IPS-NIHi7 (cell line): ENCODE measurements at regions not wholly inside any gene's neighbourhood (a gene's known extent, or its start where the extent isn't known, plus 50 kb on each side); places are given as distances from the start of the nearest gene placed in this dataset.
"Not testable (repeated sequence)": the region's sequence is repeated elsewhere in the genome, so short reads cannot be mapped to it uniquely, and the experiment has no call there.

Experiments used
- DNase-seq: peaks from one replicate; pipeline ENCODE4 v3.0.0; 2012; ENCODE audit warnings: mixed read lengths; ENCODE audit errors: extremely low spot score

DNA sequence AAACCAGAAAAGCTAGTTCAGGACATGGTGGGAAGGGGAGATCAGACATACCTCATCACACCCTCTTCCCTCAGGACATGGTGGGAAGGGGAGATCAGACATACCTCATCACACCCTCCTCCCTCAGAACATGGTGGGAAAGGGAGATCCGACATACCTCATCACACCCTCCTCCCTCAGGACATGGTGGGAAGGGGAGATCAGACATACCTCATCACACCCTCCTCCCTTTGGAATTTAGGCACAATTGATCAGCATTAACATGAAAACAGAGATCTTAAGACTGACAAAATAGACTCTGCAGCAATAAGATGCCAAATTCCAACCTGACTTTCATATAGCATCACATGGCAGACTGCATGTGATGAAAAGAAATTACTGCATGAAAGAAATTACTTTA lies 412.7 kb upstream of the ZNF717 start:
- DNase-seq: no peak

DNA sequence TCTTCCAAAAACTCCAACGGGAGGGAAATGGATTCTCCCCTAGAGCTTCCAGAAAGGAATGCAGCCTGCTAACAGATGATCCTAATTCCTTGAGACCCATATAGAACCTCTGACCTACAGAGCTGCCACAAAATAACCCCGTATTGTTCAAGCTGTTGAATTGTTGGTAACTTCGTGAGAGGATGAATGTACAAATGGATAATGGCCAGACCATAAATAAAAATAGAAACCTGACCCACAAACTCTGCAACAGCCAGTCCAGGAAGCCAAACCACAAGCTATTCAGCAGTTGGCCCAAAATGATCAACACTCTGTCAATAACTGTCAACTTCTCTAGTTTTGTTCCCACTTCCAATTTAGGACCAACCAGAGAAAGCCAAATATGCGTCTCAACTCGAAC lies 414.0 kb upstream of the ZNF717 start:
- no peak for DNase-seq

GRCh38 chr3:76203578-76203977 lies 418.2 kb upstream of the ZNF717 start:
- DNase-seq: peak; percentile 10

DNA sequence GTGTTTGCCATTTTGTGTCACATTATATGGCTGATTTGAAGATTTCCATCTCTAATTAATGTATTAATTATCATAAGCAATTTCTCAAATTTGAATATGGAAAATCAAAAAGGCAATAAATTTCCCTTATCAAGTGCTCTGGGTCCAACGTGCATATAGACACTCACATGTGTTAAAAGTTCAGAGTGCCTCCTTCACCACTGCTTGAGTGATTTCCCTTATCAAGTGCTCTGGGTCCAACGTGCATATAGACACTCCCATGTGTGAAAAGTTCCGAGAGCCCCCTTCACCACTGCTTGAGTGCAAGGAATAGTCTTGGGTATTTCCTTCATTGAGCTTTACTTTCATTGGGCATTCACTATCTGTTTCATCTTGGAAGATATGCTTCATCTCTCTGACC lies 421.0 kb upstream of the ZNF717 start:
- no peak for DNase-seq

- DNase-seq: no peak
Measured at GRCh38 chr3:76212679-76213078, 427.3 kb upstream of the ZNF717 start.

- DNase-seq: no peak
Measured at GRCh38 chr3:76222201-76222600, 436.9 kb upstream of the ZNF717 start.

- no peak for DNase-seq
Measured at GRCh38 chr3:76231258-76231657, 445.9 kb upstream of the ZNF717 start.

GRCh38 chr3:76242886-76243753 lies 457.8 kb upstream of the ZNF717 start:
- DNase-seq: peak; percentile 15

DNA sequence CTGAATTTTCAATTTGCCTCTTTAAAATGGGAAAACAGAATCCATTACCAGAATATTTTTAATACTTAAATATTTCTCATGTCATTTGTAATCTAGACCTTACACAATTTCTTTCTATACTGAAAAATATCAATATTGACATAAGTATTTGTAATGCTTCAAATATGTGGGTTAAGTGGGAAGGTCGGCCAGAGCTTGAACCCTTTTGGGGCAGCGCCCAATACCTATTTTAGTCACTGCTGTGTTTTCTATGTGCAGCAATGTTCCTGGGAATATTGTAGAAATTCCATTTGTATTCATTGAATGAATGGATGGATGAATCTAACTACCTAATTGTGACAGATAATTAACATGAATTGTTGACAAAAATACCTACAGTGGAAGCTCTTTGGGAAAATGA lies 459.7 kb upstream of the ZNF717 start:
- no peak for DNase-seq

GRCh38 chr3:76245622-76246021 lies 460.3 kb upstream of the ZNF717 start:
- no peak for DNase-seq

DNA sequence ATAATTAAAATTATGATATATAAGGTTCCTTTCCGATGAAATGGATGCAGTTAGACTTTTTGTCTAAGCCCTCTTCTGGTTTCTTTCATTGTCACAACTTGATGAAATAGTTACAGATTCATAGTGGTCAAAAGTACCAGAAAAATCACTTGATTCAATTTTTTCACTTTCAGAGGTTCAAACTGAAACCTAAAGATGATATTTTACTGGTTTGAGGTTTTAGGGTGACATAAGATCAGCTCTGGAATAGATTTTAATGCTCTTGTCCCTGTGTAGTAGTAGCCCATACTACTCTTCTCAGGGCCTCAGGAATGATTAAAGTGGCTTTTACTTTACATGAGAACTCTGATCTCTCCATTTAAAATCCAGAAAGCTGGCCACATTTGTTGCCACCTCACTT lies 479.1 kb upstream of the ZNF717 start:
- DNase-seq: no peak

GRCh38 chr3:76264911-76265310 lies 479.6 kb upstream of the ZNF717 start:
- no peak for DNase-seq

DNA sequence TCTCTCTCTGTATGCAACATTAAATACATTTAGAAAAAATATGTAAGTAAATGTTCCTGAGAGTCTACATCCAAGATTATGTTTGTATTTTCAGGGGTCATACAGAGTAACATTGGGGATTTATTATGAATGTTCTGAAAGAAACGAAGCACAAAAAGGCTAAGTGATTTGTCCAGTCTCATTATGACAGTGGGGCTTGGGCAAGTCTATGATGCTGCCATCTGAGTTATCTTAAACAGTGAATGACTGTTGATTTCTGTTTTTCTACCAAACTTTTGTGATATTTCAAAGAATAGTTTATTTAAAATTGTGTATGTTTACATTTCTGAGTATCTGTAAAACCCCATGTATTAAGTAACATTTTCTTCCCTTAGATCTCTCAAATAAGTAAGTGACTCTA lies 481.2 kb upstream of the ZNF717 start:
- no peak for DNase-seq

GRCh38 chr3:76267851-76268380 lies 482.6 kb upstream of the ZNF717 start:
- DNase-seq: no peak

- no peak for DNase-seq
Measured at GRCh38 chr3:76293856-76294255, 508.5 kb upstream of the ZNF717 start.

DNA sequence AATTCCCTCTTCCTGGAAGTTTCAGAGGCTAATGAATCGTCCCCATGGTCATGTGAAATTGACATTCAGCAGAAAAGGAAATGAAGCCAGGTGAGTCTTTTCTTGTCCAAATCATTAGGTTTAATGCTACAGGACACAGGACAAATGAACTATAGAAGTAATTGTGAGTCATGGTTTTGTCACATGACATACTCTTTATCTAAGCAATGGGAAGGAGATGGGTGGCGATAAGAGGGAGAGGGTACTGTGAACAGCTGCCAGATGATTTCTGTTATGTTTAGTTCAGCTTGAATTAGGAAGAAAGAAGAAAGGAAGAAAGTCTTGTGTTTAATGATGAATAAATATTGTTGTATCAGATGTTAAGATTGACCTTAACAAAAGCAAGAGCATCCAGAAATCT lies 515.4 kb upstream of the ZNF717 start:
- DNase-seq: no peak

DNA sequence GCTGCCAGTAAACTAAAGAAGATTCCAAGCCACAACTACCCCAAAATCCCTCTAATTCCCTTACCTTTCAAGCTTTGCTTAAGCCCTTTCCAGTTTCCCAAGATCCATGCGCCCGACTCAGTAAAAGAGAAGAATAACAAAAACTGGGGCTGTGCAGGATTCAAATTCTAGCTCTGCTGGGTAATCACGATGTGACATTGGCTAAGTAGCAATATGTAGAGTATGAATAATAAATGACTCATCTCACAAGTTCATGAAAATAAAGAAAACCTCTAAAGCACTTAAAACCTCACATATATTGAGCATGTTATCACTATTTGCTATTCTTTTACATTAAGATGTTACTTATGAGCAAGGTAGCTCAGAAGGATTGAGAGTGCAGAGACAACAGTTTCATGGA lies 522.2 kb upstream of the ZNF717 start:
- DNase-seq: no peak

GRCh38 chr3:76308541-76308940 lies 523.2 kb upstream of the ZNF717 start:
- DNase-seq: no peak

- DNase-seq: no peak
Measured at GRCh38 chr3:76310089-76310488, 524.7 kb upstream of the ZNF717 start.

GRCh38 chr3:76310667-76311066 lies 525.3 kb upstream of the ZNF717 start:
- no peak for DNase-seq

DNA sequence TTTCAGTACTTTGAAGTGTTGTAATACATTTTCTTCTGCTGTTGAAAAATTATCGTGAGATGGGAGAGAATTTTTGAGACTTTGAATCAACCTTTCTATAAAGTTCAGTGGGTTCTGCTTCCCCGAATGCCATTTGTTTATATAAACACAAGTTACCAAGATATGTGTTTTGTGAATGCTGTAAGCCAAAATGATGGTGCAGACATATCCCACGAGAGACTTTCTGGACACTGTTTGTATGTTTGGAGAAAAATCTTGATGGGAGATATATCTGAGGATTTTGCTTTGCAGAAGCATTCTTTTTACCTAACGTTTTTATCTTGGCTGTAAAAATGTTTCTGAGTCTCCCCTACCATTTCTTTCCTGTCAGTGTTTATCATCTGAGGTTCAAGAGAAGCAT lies 526.6 kb upstream of the ZNF717 start:
- no peak for DNase-seq

- DNase-seq: not testable (repeated sequence)
Measured at GRCh38 chr3:76315906-76316305, 530.6 kb upstream of the ZNF717 start.

DNA sequence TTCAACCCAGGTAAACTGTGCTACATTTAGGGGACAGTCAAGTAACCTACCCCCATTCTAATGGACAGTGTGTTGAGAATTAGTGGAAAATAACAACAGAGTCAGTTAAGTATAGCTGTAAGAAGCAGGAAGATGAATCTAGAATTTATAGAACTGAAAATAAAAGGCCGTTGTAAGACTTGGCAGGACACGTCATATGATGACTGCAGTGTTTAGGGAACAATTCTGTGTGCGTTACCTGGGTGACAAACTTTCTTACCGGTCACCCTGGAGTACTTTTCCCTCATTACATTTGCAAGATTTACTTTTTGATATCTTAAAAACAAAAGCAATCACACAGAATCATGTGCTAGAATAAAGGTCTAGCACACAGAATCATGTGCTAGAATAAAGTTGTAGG lies 536.3 kb upstream of the ZNF717 start:
- DNase-seq: no peak

GRCh38 chr3:76324101-76324500 lies 538.8 kb upstream of the ZNF717 start:
- DNase-seq: no peak
